DND-41 (cell line): ENCODE measurements at regions not wholly inside any gene's neighbourhood (a gene's known extent, or its start where the extent isn't known, plus 50 kb on each side); places are given as distances from the start of the nearest gene placed in this dataset.
A peak's percentile ranks its signal among the peaks of the same experiment; 100 is the strongest.

ENCODE experiments used
- ATAC-seq: fragments of 200-7000 bp; cut with Tn5 transposase; 3 replicates; pipeline ENCODE4 v1.9.1; 2021; ENCODE audit warnings: low read depth; ENCODE audit not compliant: insufficient read depth
- DNase-seq: peaks from one replicate; pipeline ENCODE4 v3.0.0-alpha.2; 2020
- H2AFZ ChIP-seq: 2 replicates; pipeline ENCODE4 v1.6.0; 2012; ENCODE audit warnings: low read depth, low read length
- H3K27ac ChIP-seq: 2 replicates; pipeline ENCODE4 v1.5.1; 2012; ENCODE audit warnings: low read length, inconsistent platforms
- H3K27me3 ChIP-seq: fragments of 200-600 bp; sonication (generic); 2 replicates; pipeline ENCODE4 v1.6.0; 2012; ENCODE audit warnings: low read length, mild to moderate bottlenecking, inconsistent platforms; ENCODE audit not compliant: insufficient read depth, poor library complexity
- H3K36me3 ChIP-seq: 2 replicates; pipeline ENCODE4 v1.5.1; 2012; ENCODE audit warnings: low read length, inconsistent platforms; ENCODE audit not compliant: insufficient read depth
- H3K4me1 ChIP-seq: 2 replicates; pipeline ENCODE4 v1.5.1; 2012; ENCODE audit warnings: mild to moderate bottlenecking, low read length; ENCODE audit not compliant: insufficient read depth
- H3K4me2 ChIP-seq: 2 replicates; pipeline ENCODE4 v1.6.0; 2012; ENCODE audit warnings: mild to moderate bottlenecking, moderate library complexity, low read length, inconsistent platforms; ENCODE audit not compliant: insufficient read depth
- H3K4me3 ChIP-seq, 2 experiments: fragments of 200-600 bp in 1 of 2; shearing (Covaris generic) in 1 of 2; 2 replicates each; pipeline ENCODE4 v1.5.1; 2012 to 2016; ENCODE audit warnings: inconsistent platforms in 2 of 2, low read length in 2 of 2, mild to moderate bottlenecking in 2 of 2, low read depth in 1 of 2, moderate library complexity in 1 of 2
- H3K79me2 ChIP-seq: 2 replicates; pipeline ENCODE4 v1.6.0; 2012; ENCODE audit warnings: low read length, inconsistent platforms; ENCODE audit not compliant: insufficient read depth
- H3K9ac ChIP-seq: 2 replicates; pipeline ENCODE4 v1.6.0; 2012; ENCODE audit warnings: low read depth, mild to moderate bottlenecking, inconsistent platforms, low read length, moderate library complexity
- H3K9me3 ChIP-seq: 2 replicates; pipeline ENCODE4 v1.5.1; 2012; ENCODE audit warnings: low read length, moderate library complexity, mild to moderate bottlenecking, inconsistent platforms; ENCODE audit not compliant: insufficient read depth, severe bottlenecking
- H4K20me1 ChIP-seq: 2 replicates; pipeline ENCODE4 v1.6.0; 2012; ENCODE audit warnings: low read length; ENCODE audit not compliant: insufficient read depth
- CTCF ChIP-seq: IDR thresholded peaks from 2 replicates; pipeline ENCODE4 v1.5.1; 2012; ENCODE audit warnings: borderline replicate concordance, low read length, moderate library complexity, mild to moderate bottlenecking; ENCODE audit not compliant: poor library complexity, severe bottlenecking; ENCODE audit errors: extremely low read depth
- EZH2 ChIP-seq: IDR thresholded peaks from 3 replicates; pipeline ENCODE4 v1.6.1; 2012; ENCODE audit warnings: borderline replicate concordance, low read depth, mild to moderate bottlenecking, moderate library complexity, low read length, inconsistent platforms; ENCODE audit not compliant: severe bottlenecking

DNA sequence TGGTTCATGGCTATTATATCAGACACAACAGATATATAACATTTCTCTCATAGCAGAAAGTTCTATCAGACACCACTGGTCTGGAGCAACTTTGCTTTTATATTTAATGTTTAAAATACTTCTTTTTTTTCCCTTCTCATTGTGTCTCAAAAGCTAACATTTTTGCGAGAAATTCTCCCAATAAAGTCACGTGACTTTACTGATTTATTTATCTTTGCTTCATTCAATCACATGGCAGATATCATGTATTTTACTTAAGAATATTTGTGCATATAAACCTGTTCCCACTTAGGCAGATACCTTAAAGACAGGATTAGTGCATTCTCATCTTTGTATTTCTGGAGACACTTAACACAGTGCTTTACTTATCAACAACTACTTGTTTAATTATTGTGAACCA, 1093.1 kb upstream of the LRRN3 start:
- no peaks in the 10 kb centered on the region for H4K20me1 ChIP-seq
- ATAC-seq = no peak
- H3K36me3 ChIP-seq = no peaks in the 10 kb centered on the region
- no peak for TF ChIP-seq CTCF
- TF ChIP-seq EZH2 = no peak
- peaks cover 14% of the 10 kb centered on the region for H3K4me1 ChIP-seq
- H3K27me3 ChIP-seq = no peaks in the 10 kb centered on the region
- no peak overlapping the region for H3K4me2 ChIP-seq
- H3K9ac ChIP-seq = no peak overlapping the region
- no peaks in the 10 kb centered on the region for H3K79me2 ChIP-seq
- no peak overlapping the region for H2AFZ ChIP-seq
- DNase-seq = no peak
- peaks cover 2% of the 10 kb centered on the region for H3K9me3 ChIP-seq
- no peak overlapping the region for H3K4me3 ChIP-seq
- H3K27ac ChIP-seq = no peak overlapping the region

- DNase-seq (no peak), ATAC-seq (peak; percentile 42; the same call in 2 of the 3 replicates)
- Histone ChIP-seq H3K79me2 (no peaks in the 10 kb centered on the region), H3K27me3 (no peaks in the 10 kb centered on the region), H3K4me2 (no peak overlapping the region), H3K9ac (no peak overlapping the region), H3K36me3 (no peaks in the 10 kb centered on the region), H3K27ac (no peak overlapping the region), H3K4me3 (no peak overlapping the region), H3K4me1 (peaks cover 15% of the 10 kb centered on the region), H4K20me1 (no peaks in the 10 kb centered on the region), H2AFZ (no peak overlapping the region), H3K9me3 (peaks cover 2% of the 10 kb centered on the region)
- TF ChIP-seq EZH2 (no peak), CTCF (no peak)
Measured at GRCh38 chr7:110001254-110001938, 1089.5 kb upstream of the LRRN3 start.

DNA sequence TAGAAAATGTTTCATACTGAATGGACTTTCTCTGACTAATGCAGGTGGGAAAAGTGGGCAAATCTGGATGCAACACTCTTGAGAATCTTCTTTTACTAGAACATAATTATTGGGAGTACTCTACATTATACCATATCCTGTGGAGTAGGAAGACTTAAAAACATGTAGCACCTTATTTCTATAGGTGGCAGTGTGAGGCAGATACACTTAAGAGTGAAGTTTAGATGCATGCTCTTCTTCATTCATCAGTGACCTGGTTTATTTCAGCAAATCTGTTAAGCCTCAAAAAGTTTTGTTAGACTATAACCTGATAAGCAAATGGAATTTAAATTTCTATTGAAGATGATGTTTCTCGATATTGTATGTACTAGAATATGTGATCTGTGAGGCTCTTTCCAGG, 1087.1 kb upstream of the LRRN3 start:
- peaks cover 23% of the 10 kb centered on the region for H3K4me1 ChIP-seq
- H3K27me3 ChIP-seq = no peaks in the 10 kb centered on the region
- TF ChIP-seq EZH2 (no peak), CTCF (peak; percentile 45)
- no peak for DNase-seq
- no peaks in the 10 kb centered on the region for H3K36me3 ChIP-seq
- no peak for ATAC-seq
- no peak overlapping the region for H3K4me3 ChIP-seq
- H3K27ac ChIP-seq = no peak overlapping the region
- H4K20me1 ChIP-seq = no peaks in the 10 kb centered on the region
- H3K9me3 ChIP-seq = peaks cover 2% of the 10 kb centered on the region
- H3K79me2 ChIP-seq = no peaks in the 10 kb centered on the region
- no peak overlapping the region for H3K4me2 ChIP-seq
- no peak overlapping the region for H2AFZ ChIP-seq
- H3K9ac ChIP-seq = no peak overlapping the region
